SIG-M5 treated with dmso at 0.1 percent for 504 hours (cell line): ENCODE measurements at regions not wholly inside any gene's neighbourhood (a gene's known extent, or its start where the extent isn't known, plus 50 kb on each side); places are given as distances from the start of the nearest gene placed in this dataset.

Source experiments
- DNase-seq: peaks from one replicate; lab custom pipeline; 2025; ENCODE audit not compliant: unreplicated experiment; lab: John Stamatoyannopoulos, UW

GRCh38 chr13:111632906-111633305 lies 312.5 kb downstream of the TEX29 start:
- DNase-seq, result no peak

GRCh38 chr13:111633401-111633800 lies 313.0 kb downstream of the TEX29 start:
- no peak for DNase-seq

- DNase-seq, result no peak
These were observed 314.0 kb downstream of the TEX29 start for GRCh38 chr13:111634410-111634809.

GRCh38 chr13:111636271-111636670 lies 315.8 kb downstream of the TEX29 start:
- no peak for DNase-seq

GRCh38 chr13:111636804-111637203 lies 316.4 kb downstream of the TEX29 start:
- no peak for DNase-seq

- DNase-seq, result no peak
These were observed 316.9 kb downstream of the TEX29 start for GRCh38 chr13:111637365-111637764.

- no peak for DNase-seq
These were observed 317.8 kb downstream of the TEX29 start for GRCh38 chr13:111638233-111638632.

GRCh38 chr13:111639196-111639705 lies 318.8 kb downstream of the TEX29 start:
- no peak for DNase-seq

GRCh38 chr13:111640006-111640405 lies 319.6 kb downstream of the TEX29 start:
- DNase-seq, result no peak

- DNase-seq, result no peak
These were observed 320.0 kb downstream of the TEX29 start for GRCh38 chr13:111640476-111640875.

- no peak for DNase-seq
These were observed 321.8 kb downstream of the TEX29 start for GRCh38 chr13:111642156-111642767.

- DNase-seq, result no peak
These were observed 324.3 kb downstream of the TEX29 start for GRCh38 chr13:111644750-111645149.

- no peak for DNase-seq
These were observed 324.8 kb downstream of the TEX29 start for GRCh38 chr13:111645198-111645597.

GRCh38 chr13:111645598-111646455 lies 325.4 kb downstream of the TEX29 start:
- DNase-seq, result no peak

- DNase-seq, result no peak
These were observed 326.0 kb downstream of the TEX29 start for GRCh38 chr13:111646456-111646855.

GRCh38 chr13:111648885-111649284 lies 328.4 kb downstream of the TEX29 start:
- DNase-seq, result no peak

GRCh38 chr13:111650626-111651025 lies 330.2 kb downstream of the TEX29 start:
- no peak for DNase-seq

GRCh38 chr13:111652676-111653075 lies 332.2 kb downstream of the TEX29 start:
- no peak for DNase-seq

GRCh38 chr13:111654531-111654930 lies 334.1 kb downstream of the TEX29 start:
- DNase-seq, result no peak

- DNase-seq, result no peak
These were observed 336.0 kb downstream of the TEX29 start for GRCh38 chr13:111656439-111656838.

GRCh38 chr13:111657013-111657412 lies 336.6 kb downstream of the TEX29 start:
- no peak for DNase-seq
